ENCODE measurements at regions not wholly inside any gene's neighbourhood (a gene's known extent, or its start where the extent isn't known, plus 50 kb on each side); places are given as distances from the start of the nearest gene placed in this dataset.
"Not testable (repeated sequence)": the region's sequence is repeated elsewhere in the genome, so short reads cannot be mapped to it uniquely, and the experiment has no call there.

- no peaks in the 10 kb centered on the region for H3K27me3 ChIP-seq (replicated peaks; ENCODE audit: control insufficient read depth, insufficient read depth, low read length)
- no peak for TF ChIP-seq CTCF (IDR thresholded peaks at IDR 0.05; ENCODE audit: insufficient read depth, low read length, poor library complexity, severe bottlenecking)
- no peak for DNase-seq (ENCODE audit: extremely low read depth, insufficient read length)
Measured at GRCh38 chr21:14890141-14890540, 174.7 kb downstream of the NRIP1 start.

GRCh38 chr21:14889080-14889810, 175.6 kb downstream of the NRIP1 start:
- TF ChIP-seq CTCF (IDR thresholded peaks at IDR 0.05; ENCODE audit: insufficient read depth, low read length, poor library complexity, severe bottlenecking), result no peak
- H3K36me3 ChIP-seq (ENCODE audit: control insufficient read depth, insufficient read depth, low read length), result no peaks in the 10 kb centered on the region
- H3K4me3 ChIP-seq (replicated peaks; ENCODE audit: low read depth, low read length), result no peak overlapping the region
- DNase-seq (ENCODE audit: extremely low read depth, insufficient read length), result no peak
- H3K27me3 ChIP-seq (replicated peaks; ENCODE audit: control insufficient read depth, insufficient read depth, low read length), result no peaks in the 10 kb centered on the region

More at GRCh38 chr21:14890141-14890540, 174.7 kb downstream of the NRIP1 start:
- H3K4me3 ChIP-seq (replicated peaks; ENCODE audit: low read depth, low read length), result no peak overlapping the region
- H3K36me3 ChIP-seq (ENCODE audit: control insufficient read depth, insufficient read depth, low read length), result no peaks in the 10 kb centered on the region

- DNase-seq (ENCODE audit: extremely low read depth, insufficient read length), result no peak
Measured at GRCh38 chr21:14888202-14888601, 176.6 kb downstream of the NRIP1 start.

GRCh38 chr21:14886001-14886400, 178.8 kb downstream of the NRIP1 start:
- Histone ChIP-seq H3K4me3 (replicated peaks; ENCODE audit: low read depth, low read length) (no peak overlapping the region), H3K36me3 (ENCODE audit: control insufficient read depth, insufficient read depth, low read length) (no peaks in the 10 kb centered on the region), H3K27me3 (replicated peaks; ENCODE audit: control insufficient read depth, insufficient read depth, low read length) (no peaks in the 10 kb centered on the region)
- no peak for DNase-seq (ENCODE audit: extremely low read depth, insufficient read length)
- TF ChIP-seq CTCF (IDR thresholded peaks at IDR 0.05; ENCODE audit: insufficient read depth, low read length, poor library complexity, severe bottlenecking), result no peak

More at GRCh38 chr21:14888202-14888601, 176.6 kb downstream of the NRIP1 start:
- no peak for TF ChIP-seq CTCF (IDR thresholded peaks at IDR 0.05; ENCODE audit: insufficient read depth, low read length, poor library complexity, severe bottlenecking)
- no peak overlapping the region for H3K4me3 ChIP-seq (replicated peaks; ENCODE audit: low read depth, low read length)
- no peaks in the 10 kb centered on the region for H3K27me3 ChIP-seq (replicated peaks; ENCODE audit: control insufficient read depth, insufficient read depth, low read length)
- no peaks in the 10 kb centered on the region for H3K36me3 ChIP-seq (ENCODE audit: control insufficient read depth, insufficient read depth, low read length)

- DNase-seq (ENCODE audit: extremely low read depth, insufficient read length), result no peak
- no peak overlapping the region for H3K4me3 ChIP-seq (replicated peaks; ENCODE audit: low read depth, low read length)
- no peaks in the 10 kb centered on the region for H3K36me3 ChIP-seq (ENCODE audit: control insufficient read depth, insufficient read depth, low read length)
- no peaks in the 10 kb centered on the region for H3K27me3 ChIP-seq (replicated peaks; ENCODE audit: control insufficient read depth, insufficient read depth, low read length)
- TF ChIP-seq CTCF (IDR thresholded peaks at IDR 0.05; ENCODE audit: insufficient read depth, low read length, poor library complexity, severe bottlenecking), result no peak
Measured at GRCh38 chr21:14883351-14883750, 181.4 kb downstream of the NRIP1 start.

GRCh38 chr21:14882545-14882944, 182.3 kb downstream of the NRIP1 start:
- H3K36me3 ChIP-seq (ENCODE audit: control insufficient read depth, insufficient read depth, low read length); H3K4me3 ChIP-seq (replicated peaks; ENCODE audit: low read depth, low read length); H3K27me3 ChIP-seq (replicated peaks; ENCODE audit: control insufficient read depth, insufficient read depth, low read length); DNase-seq (ENCODE audit: extremely low read depth, insufficient read length): not testable (repeated sequence)

Measured in GM06990 (cell line).